Transverse colon (tissue), 4 donors: ENCODE measurements at regions not wholly inside any gene's neighbourhood (a gene's known extent, or its start where the extent isn't known, plus 50 kb on each side); places are given as distances from the start of the nearest gene placed in this dataset.

Source experiments
- EP300 ChIP-seq: sonication (generic); formaldehyde crosslinking; IDR thresholded peaks from one replicate; pipeline ENCODE4 v1.6.1; 2017; ENCODE audit warnings: antibody characterized with exemption, low read depth
- POLR2A ChIP-seq: fragments of 450-650 bp; IDR thresholded peaks from one replicate; pipeline ENCODE4 v1.6.1; 2016; ENCODE audit warnings: antibody characterized with exemption, mild to moderate bottlenecking, moderate library complexity
- POLR2AphosphoS5 ChIP-seq, 3 donors: sonication (generic); formaldehyde crosslinking; IDR thresholded peaks; one replicate each; pipeline ENCODE4 v1.6.1; 2016; ENCODE audit warnings: antibody characterized with exemption in 3 of 3
- TF ChIP-seq, protein P1 (sequence below), 5 experiments: fragments of 200-600 bp in 3 of 5; fragments of 450-650 bp in 2 of 5; sonication (generic) in 3 of 5; IDR thresholded peaks; 1 replicate in 2 of 5; 2 replicates in 3 of 5; pipeline ENCODE4 v1.5.1; 2016 to 2017; ENCODE audit warnings: antibody characterized with exemption in 5 of 5, inconsistent platforms in 3 of 5, mild to moderate bottlenecking in 2 of 5, moderate library complexity in 1 of 5

DNA sequence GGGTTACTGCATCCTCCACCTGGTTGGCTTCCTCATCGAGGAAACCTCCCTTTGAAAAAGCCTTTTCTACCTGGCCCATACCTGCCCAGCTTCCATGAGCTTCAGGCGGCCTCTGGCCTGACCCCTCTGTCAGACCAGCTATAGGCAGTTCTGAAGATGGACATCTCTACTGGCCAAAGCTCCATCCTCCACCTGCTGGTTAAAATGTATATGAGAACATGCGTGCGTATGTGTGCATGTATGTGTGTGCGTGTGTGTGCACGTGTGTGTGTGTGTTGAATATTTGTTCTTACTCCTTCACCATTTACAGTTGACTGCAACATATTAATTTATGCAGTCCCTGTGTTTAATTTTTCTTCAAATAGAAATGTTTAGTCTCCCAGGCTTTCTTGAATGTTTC is 642.4 kb upstream of the RAB6C start:
- no peak for TF ChIP-seq POLR2A
- TF ChIP-seq, protein P1, sequence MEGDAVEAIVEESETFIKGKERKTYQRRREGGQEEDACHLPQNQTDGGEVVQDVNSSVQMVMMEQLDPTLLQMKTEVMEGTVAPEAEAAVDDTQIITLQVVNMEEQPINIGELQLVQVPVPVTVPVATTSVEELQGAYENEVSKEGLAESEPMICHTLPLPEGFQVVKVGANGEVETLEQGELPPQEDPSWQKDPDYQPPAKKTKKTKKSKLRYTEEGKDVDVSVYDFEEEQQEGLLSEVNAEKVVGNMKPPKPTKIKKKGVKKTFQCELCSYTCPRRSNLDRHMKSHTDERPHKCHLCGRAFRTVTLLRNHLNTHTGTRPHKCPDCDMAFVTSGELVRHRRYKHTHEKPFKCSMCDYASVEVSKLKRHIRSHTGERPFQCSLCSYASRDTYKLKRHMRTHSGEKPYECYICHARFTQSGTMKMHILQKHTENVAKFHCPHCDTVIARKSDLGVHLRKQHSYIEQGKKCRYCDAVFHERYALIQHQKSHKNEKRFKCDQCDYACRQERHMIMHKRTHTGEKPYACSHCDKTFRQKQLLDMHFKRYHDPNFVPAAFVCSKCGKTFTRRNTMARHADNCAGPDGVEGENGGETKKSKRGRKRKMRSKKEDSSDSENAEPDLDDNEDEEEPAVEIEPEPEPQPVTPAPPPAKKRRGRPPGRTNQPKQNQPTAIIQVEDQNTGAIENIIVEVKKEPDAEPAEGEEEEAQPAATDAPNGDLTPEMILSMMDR (IDR thresholded peaks at IDR 0.05), result no peak
- no peak for TF ChIP-seq POLR2AphosphoS5 (IDR thresholded peaks at IDR 0.05)
- TF ChIP-seq EP300, result no peak
